ENCODE measurements at regions not wholly inside any gene's neighbourhood (a gene's known extent, or its start where the extent isn't known, plus 50 kb on each side); places are given as distances from the start of the nearest gene placed in this dataset.

DNA sequence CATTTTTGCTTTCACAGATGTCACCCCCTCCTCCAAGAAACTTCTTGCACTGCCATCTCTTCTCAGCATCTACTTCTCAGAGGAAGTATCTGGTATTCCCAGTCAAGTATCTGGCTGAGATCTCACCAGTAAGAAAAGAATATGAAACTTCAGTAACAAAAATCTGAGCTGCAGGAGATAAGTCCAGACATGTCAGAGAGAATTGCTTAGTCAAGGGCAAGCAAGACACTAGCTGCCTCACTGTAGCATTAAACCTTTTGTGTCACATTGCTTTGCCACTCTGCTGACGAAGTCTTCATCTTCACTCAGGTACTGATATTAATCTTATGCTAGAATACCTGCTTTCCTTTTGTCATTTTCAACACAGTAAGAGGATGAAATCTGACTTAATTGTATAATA lies 70.6 kb upstream of the ZC3H12C start:
- Histone ChIP-seq H3K27me3 (replicated peaks in 1 of 7) (peaks cover 0 to 27% (median 0%) of the 10 kb centered on the region in 7 donors), H3K36me3 (no peaks in the 10 kb centered on the region), H3K4me3 (no peak overlapping the region), H3K9me3 (peaks cover 0 to 1% (median 0%) of the 10 kb centered on the region in 8 donors), H3K4me1 (peaks cover 0 to 6% (median 0%) of the 10 kb centered on the region in 6 donors), H3K27ac (no peak overlapping the region)
- WGBS, 5 donors: 52 to 91% (median 83%) methylated on average over 1 of the region's 1 CpG
- no peak for TF ChIP-seq POLR2A (IDR thresholded peaks at IDR 0.05)
- TF ChIP-seq, protein P1, sequence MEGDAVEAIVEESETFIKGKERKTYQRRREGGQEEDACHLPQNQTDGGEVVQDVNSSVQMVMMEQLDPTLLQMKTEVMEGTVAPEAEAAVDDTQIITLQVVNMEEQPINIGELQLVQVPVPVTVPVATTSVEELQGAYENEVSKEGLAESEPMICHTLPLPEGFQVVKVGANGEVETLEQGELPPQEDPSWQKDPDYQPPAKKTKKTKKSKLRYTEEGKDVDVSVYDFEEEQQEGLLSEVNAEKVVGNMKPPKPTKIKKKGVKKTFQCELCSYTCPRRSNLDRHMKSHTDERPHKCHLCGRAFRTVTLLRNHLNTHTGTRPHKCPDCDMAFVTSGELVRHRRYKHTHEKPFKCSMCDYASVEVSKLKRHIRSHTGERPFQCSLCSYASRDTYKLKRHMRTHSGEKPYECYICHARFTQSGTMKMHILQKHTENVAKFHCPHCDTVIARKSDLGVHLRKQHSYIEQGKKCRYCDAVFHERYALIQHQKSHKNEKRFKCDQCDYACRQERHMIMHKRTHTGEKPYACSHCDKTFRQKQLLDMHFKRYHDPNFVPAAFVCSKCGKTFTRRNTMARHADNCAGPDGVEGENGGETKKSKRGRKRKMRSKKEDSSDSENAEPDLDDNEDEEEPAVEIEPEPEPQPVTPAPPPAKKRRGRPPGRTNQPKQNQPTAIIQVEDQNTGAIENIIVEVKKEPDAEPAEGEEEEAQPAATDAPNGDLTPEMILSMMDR (IDR thresholded peaks at IDR 0.05 in 8 of 11, conservative IDR thresholded peaks at IDR 0.05 in 3 of 11): no peak
- TF ChIP-seq POLR2AphosphoS5 (IDR thresholded peaks at IDR 0.05): no peak
- no peak for DNase-seq
- intact Hi-C loops (cut with DNase I; ENCODE audit: low total_unique reads): no loop called here

DNA sequence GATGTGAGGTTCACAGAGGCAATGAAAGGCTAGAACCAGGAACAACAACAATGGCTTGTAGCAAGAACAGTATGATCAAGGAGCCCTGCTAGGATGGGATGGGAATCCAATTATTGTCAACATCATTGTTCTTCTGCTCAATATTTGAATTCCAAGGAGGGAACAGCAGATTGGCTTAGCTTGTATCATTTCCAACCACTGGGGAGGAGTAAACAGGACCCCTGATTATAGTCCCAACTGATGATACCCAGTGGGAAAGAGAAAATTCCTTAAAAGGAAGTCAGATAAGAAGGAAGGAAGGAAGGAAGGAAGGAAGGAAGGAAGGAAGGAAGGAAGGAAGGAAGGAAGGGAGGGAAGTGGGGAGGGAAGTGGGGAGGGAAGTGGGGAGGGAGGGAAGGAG lies 69.5 kb upstream of the ZC3H12C start:
- TF ChIP-seq, protein P1 (IDR thresholded peaks at IDR 0.05 in 8 of 11, conservative IDR thresholded peaks at IDR 0.05 in 3 of 11): no peak
- no peak for TF ChIP-seq POLR2AphosphoS5 (IDR thresholded peaks at IDR 0.05)
- Histone ChIP-seq H3K27ac (no peak overlapping the region), H3K9me3 (peaks cover 0 to 13% (median 3%) of the 10 kb centered on the region in 8 donors), H3K4me3 (no peak overlapping the region), H3K4me1 (peaks cover 0 to 6% (median 0%) of the 10 kb centered on the region in 6 donors), H3K36me3 (no peaks in the 10 kb centered on the region), H3K27me3 (replicated peaks in 1 of 7) (peaks cover 0 to 27% (median 0%) of the 10 kb centered on the region in 7 donors)
- intact Hi-C loops (cut with DNase I; ENCODE audit: low total_unique reads): no loop called here
- DNase-seq: no peak

DNA sequence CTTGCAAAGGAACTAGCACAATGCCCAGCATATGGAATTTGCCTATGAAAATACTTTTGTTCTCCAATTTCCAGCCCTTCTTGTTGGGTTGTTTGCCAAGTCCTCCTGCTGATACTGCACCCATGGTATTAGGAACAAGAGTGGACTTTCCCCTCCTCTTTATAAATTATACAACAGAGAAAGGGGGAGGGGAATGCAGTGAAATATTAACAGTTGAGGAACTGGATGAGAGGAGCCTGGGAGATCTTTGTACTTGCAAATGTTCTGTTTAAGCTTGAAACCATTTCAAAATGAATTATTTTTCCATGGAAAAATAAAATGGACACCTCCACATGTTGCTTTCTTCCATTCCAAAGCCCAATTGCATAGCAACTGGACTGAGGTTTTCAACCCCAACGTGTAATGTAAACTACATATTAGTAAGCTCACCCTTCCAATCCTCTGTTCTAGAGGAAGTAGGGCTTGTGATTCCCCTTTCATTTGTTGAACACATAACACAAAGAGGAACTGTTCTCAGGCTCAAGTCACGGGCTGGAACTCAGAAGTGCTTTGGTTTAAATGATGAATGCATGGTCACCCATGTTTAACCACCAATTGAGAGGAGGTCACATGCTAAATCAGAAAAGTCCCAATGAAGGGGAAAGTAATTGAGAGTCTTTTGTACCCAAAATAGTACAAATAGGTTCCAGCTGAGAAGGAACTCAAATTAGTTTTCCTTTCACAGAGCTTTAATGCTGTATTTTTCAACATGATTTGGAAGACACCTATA lies 66.2 kb upstream of the ZC3H12C start:
- intact Hi-C loops (cut with DNase I; ENCODE audit: low total_unique reads): no loop called here
- TF ChIP-seq POLR2A (IDR thresholded peaks at IDR 0.05): no peak
- TF ChIP-seq, protein P1 (IDR thresholded peaks at IDR 0.05 in 8 of 11, conservative IDR thresholded peaks at IDR 0.05 in 3 of 11): no peak
- TF ChIP-seq POLR2AphosphoS5 (IDR thresholded peaks at IDR 0.05): no peak
- Histone ChIP-seq H3K27ac (no peak overlapping the region), H3K4me3 (no peak overlapping the region), H3K27me3 (replicated peaks in 1 of 7) (peaks cover 0 to 31% (median 0%) of the 10 kb centered on the region in 7 donors), H3K4me1 (peaks cover 0 to 6% (median 0%) of the 10 kb centered on the region in 6 donors), H3K9me3 (peaks cover 0 to 23% (median 4%) of the 10 kb centered on the region in 8 donors), H3K36me3 (no peaks in the 10 kb centered on the region)
- 21 to 42% (median 31%) methylated on average over 2 of the region's 2 CpGs for WGBS, 5 donors
- no peak for DNase-seq

DNA sequence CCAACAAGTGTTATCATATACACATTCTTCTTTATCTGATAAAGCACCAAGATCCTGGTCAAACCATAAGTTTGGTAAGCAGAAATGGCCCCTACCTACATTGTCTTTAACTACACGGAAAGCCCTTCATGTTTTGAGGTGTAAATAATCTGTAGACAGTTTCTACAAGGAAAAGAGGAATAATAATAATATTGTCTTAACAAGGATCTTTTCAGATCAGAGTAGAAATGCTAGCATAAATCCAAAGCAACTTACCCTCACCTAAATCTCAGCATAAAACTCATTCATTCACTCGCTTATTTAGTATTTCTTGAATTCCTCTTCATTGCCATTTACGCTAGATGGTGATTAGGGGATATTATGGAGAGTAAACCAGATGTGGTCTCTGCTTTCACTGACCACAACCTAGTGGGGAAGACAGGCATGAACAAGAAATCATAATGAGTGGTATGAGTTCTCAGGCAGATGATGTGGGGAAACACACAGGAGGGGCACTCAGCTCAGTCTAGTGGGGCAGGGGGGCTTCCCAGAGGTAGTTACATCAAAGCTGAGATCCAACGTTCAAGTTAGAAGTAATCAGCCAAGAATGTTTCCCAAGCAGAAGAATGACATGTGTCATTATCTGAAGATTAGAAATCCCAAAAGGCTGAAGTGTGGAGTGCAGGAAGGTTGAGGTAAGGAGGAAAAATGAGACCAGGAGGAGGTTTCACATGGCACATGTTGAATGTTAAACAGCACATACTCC lies 65.4 kb upstream of the ZC3H12C start:
- Histone ChIP-seq H3K36me3 (no peaks in the 10 kb centered on the region), H3K27ac (no peak overlapping the region), H3K27me3 (replicated peaks in 1 of 7) (peaks cover 0 to 29% (median 0%) of the 10 kb centered on the region in 7 donors), H3K4me3 (no peak overlapping the region), H3K9me3 (peaks cover 0 to 23% (median 4%) of the 10 kb centered on the region in 8 donors), H3K4me1 (peaks cover 0 to 6% (median 0%) of the 10 kb centered on the region in 6 donors)
- TF ChIP-seq POLR2AphosphoS5 (IDR thresholded peaks at IDR 0.05) (no peak), POLR2A (IDR thresholded peaks at IDR 0.05) (no peak)
- TF ChIP-seq, protein P1 (IDR thresholded peaks at IDR 0.05 in 8 of 11, conservative IDR thresholded peaks at IDR 0.05 in 3 of 11): no peak
- 71 to 81% (median 75%) methylated on average over 4 of the region's 4 CpGs for whole genome bisulfite sequencing, 5 donors
- no peak for DNase-seq
- intact Hi-C loops (cut with DNase I; ENCODE audit: low total_unique reads): no loop called here

All from spleen (tissue), 11 donors.